Neuronal stem cell (in vitro differentiated cells): ENCODE measurements at regions not wholly inside any gene's neighbourhood (a gene's known extent, or its start where the extent isn't known, plus 50 kb on each side); places are given as distances from the start of the nearest gene placed in this dataset.

Experiments
- DNase-seq: peaks from one replicate; pipeline ENCODE4 v3.0.0-alpha.2; 2013; ENCODE audit warnings: low spot score
- H2AFZ ChIP-seq: one replicate; pipeline ENCODE4 v1.6.1; 2013; ENCODE audit warnings: mild to moderate bottlenecking, low read length, inconsistent platforms
- H2AK5ac ChIP-seq: 2 replicates; pipeline ENCODE4 v1.6.1; 2013; ENCODE audit warnings: low read depth, mild to moderate bottlenecking, inconsistent platforms, low read length, moderate library complexity, mixed read lengths
- H2BK120ac ChIP-seq: 2 replicates; pipeline ENCODE4 v1.6.1; 2013; ENCODE audit warnings: low read depth, mild to moderate bottlenecking, inconsistent platforms, low read length, moderate library complexity, mixed read lengths
- H2BK12ac ChIP-seq: one replicate; pipeline ENCODE4 v1.6.1; 2013; ENCODE audit warnings: low read length, inconsistent platforms
- H2BK15ac ChIP-seq: 2 replicates; pipeline ENCODE4 v1.6.1; 2013; ENCODE audit warnings: mild to moderate bottlenecking, low read length, inconsistent platforms, mixed read lengths
- H2BK5ac ChIP-seq: one replicate; pipeline ENCODE4 v1.6.1; 2013; ENCODE audit warnings: inconsistent platforms, mild to moderate bottlenecking, low read length, moderate library complexity
- H3K14ac ChIP-seq: one replicate; pipeline ENCODE4 v1.6.1; 2013; ENCODE audit warnings: low read length, inconsistent platforms
- H3K18ac ChIP-seq: 2 replicates; pipeline ENCODE4 v1.6.1; 2013; ENCODE audit warnings: low read length, inconsistent platforms
- H3K23ac ChIP-seq: 2 replicates; pipeline ENCODE4 v1.6.1; 2013; ENCODE audit warnings: low read depth, mild to moderate bottlenecking, mixed read lengths, low read length, inconsistent platforms; ENCODE audit not compliant: poor library complexity
- H3K27ac ChIP-seq: replicated peaks from 3 replicates; pipeline ENCODE4 v1.5.1; 2013; ENCODE audit warnings: low read length, inconsistent platforms
- H3K27me3 ChIP-seq, 3 experiments: 2 replicates each; pipeline ENCODE4 v1.6.1; 2013; ENCODE audit warnings: low read length in 3 of 3, mild to moderate bottlenecking in 2 of 3, inconsistent platforms in 1 of 3, low read depth in 1 of 3, mixed read lengths in 1 of 3, moderate library complexity in 1 of 3; ENCODE audit not compliant: control insufficient read depth in 3 of 3, insufficient read depth in 3 of 3
- H3K36me3 ChIP-seq, 2 donors: replicated peaks in 1 of 2; 2 replicates each; pipeline ENCODE4 v1.6.1; 2013; ENCODE audit warnings: low read length in 2 of 2; ENCODE audit not compliant: control insufficient read depth in 2 of 2, insufficient read depth in 2 of 2
- H3K4ac ChIP-seq: 2 replicates; pipeline ENCODE4 v1.6.1; 2013; ENCODE audit warnings: inconsistent platforms, mild to moderate bottlenecking, low read length, moderate library complexity
- H3K4me1 ChIP-seq, 2 donors: 1 replicate in 1 of 2; 2 replicates in 1 of 2; pipeline ENCODE4 v1.6.1; 2013; ENCODE audit warnings: low read length in 2 of 2, low read depth in 1 of 2; ENCODE audit not compliant: control insufficient read depth in 2 of 2, insufficient read depth in 1 of 2
- H3K4me2 ChIP-seq: one replicate; pipeline ENCODE4 v1.6.1; 2013; ENCODE audit warnings: mild to moderate bottlenecking, low read length, inconsistent platforms; ENCODE audit not compliant: insufficient read depth, poor library complexity, severe bottlenecking
- H3K4me3 ChIP-seq, 2 donors: 2 replicates each; pipeline ENCODE4 v1.5.1; 2013; ENCODE audit warnings: low read length in 2 of 2, mild to moderate bottlenecking in 2 of 2, inconsistent platforms in 1 of 2, moderate library complexity in 1 of 2
- H3K79me1 ChIP-seq: one replicate; pipeline ENCODE4 v1.6.1; 2013; ENCODE audit warnings: low read depth, mild to moderate bottlenecking, inconsistent platforms, low read length, moderate library complexity
- H3K9ac ChIP-seq: one replicate; pipeline ENCODE4 v1.6.1; 2013; ENCODE audit warnings: mild to moderate bottlenecking, low read depth, low read length, inconsistent platforms; ENCODE audit not compliant: poor library complexity
- H3K9me3 ChIP-seq, 2 donors: replicated peaks in 1 of 2; 2 replicates each; pipeline versions ENCODE3 to v1.6.1; 2013; ENCODE audit warnings: low read length in 2 of 2, mild to moderate bottlenecking in 2 of 2, inconsistent platforms in 1 of 2, low read depth in 1 of 2, mixed read lengths in 1 of 2, moderate library complexity in 1 of 2; ENCODE audit not compliant: control insufficient read depth in 2 of 2, insufficient read depth in 1 of 2
- H4K8ac ChIP-seq: one replicate; pipeline ENCODE4 v1.6.1; 2013; ENCODE audit warnings: low read depth, mild to moderate bottlenecking, inconsistent platforms, low read length, moderate library complexity
- H4K91ac ChIP-seq: one replicate; pipeline ENCODE4 v1.6.1; 2013; ENCODE audit warnings: low read length, low read depth, mild to moderate bottlenecking, inconsistent platforms; ENCODE audit not compliant: poor library complexity
- WGBS, 2 donors: extraction: QIAGEN DNeasy Blood & Tissue Kit; methylation state at CpG; one replicate each; pipeline ENCODE4 v1.1.7; 2013; ENCODE audit warnings: missing lambda C conversion rate in 2 of 2, mixed read lengths in 1 of 2; ENCODE audit not compliant: insufficient read length in 2 of 2, insufficient replicate concordance in 1 of 2; ENCODE audit errors: extremely low coverage in 2 of 2; 5-methylcytosine and 5-hydroxymethylcytosine counted together

DNA sequence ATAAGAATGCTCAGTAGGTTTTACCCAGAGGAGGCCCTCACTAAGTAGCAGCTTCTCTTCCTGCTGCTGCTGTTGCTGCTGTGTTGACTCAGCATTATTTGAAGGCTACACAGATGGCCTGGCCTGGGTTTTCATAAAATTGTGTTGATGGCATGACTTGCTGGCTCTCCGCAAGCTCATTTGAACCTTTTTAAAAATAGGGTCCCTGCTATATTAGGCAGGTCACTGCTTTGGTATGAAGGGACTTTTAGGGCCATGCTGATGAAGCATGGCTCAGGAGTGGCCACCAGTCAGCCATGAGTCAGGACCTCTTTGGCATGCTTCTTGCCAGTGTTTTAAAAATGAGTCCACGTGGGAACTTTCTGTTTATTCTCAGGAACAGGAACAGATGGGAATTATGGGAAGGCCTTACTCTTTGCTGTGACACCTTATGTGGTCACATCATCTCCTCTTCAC, 128.7 kb downstream of the MID1IP1 start:
- H2BK120ac ChIP-seq, result no peak overlapping the region
- H2BK5ac ChIP-seq, result no peak overlapping the region
- H2BK15ac ChIP-seq, result no peak overlapping the region
- H2BK12ac ChIP-seq, result no peak overlapping the region
- no peak overlapping the region for H2AFZ ChIP-seq
- no CpG with 5 or more reads among the region's 2 CpGs for WGBS, 2 donors
- H3K9me3 ChIP-seq, result no peaks in the 10 kb centered on the region
- H4K91ac ChIP-seq, result no peak overlapping the region
- H3K4ac ChIP-seq, result no peak overlapping the region
- H3K4me1 ChIP-seq, result no peaks in the 10 kb centered on the region
- no peak overlapping the region for H3K4me2 ChIP-seq
- H2AK5ac ChIP-seq, result no peak overlapping the region
- H4K8ac ChIP-seq, result no peak overlapping the region
- no peak for DNase-seq
- no peak overlapping the region for H3K27ac ChIP-seq
- H3K18ac ChIP-seq, result no peak overlapping the region
- H3K9ac ChIP-seq, result no peak overlapping the region
- no peak overlapping the region for H3K4me3 ChIP-seq
- no peaks in the 10 kb centered on the region for H3K27me3 ChIP-seq
- H3K23ac ChIP-seq, result no peak overlapping the region
- no peaks in the 10 kb centered on the region for H3K79me1 ChIP-seq
- H3K14ac ChIP-seq, result no peak overlapping the region
- no peaks in the 10 kb centered on the region for H3K36me3 ChIP-seq

DNA sequence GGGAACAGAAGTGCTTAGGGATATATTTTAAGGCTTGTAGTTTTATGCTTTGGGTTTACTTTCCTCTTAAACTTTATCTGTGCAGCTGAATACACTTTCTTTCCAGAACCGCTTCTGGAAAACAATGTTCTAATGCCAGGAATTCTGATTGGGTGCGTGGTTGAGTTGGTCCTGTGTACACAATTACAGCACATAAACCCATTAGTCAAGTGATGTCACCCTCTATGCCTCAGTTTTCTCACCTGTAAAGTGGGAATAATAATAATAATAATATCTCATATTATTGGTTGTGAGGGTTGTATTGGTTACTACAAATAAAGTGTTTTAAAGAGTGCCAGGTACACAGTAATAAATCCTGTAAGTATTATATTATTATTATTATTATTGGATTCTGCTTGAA, 129.2 kb downstream of the MID1IP1 start:
- no peak overlapping the region for H3K27ac ChIP-seq
- no peak overlapping the region for H3K4ac ChIP-seq
- H2BK12ac ChIP-seq, result no peak overlapping the region
- no peak overlapping the region for H2BK15ac ChIP-seq
- no peak overlapping the region for H3K4me3 ChIP-seq
- no peak overlapping the region for H3K9ac ChIP-seq
- no peaks in the 10 kb centered on the region for H3K36me3 ChIP-seq
- H3K79me1 ChIP-seq, result no peaks in the 10 kb centered on the region
- no peak overlapping the region for H4K91ac ChIP-seq
- H2BK120ac ChIP-seq, result no peak overlapping the region
- WGBS, 2 donors, result no CpG with 5 or more reads among the region's 2 CpGs
- H3K18ac ChIP-seq, result no peak overlapping the region
- no peak overlapping the region for H3K4me2 ChIP-seq
- H3K4me1 ChIP-seq, result no peaks in the 10 kb centered on the region
- no peak overlapping the region for H4K8ac ChIP-seq
- H2AK5ac ChIP-seq, result no peak overlapping the region
- no peaks in the 10 kb centered on the region for H3K9me3 ChIP-seq
- no peak overlapping the region for H3K23ac ChIP-seq
- H2AFZ ChIP-seq, result no peak overlapping the region
- H3K14ac ChIP-seq, result no peak overlapping the region
- H2BK5ac ChIP-seq, result no peak overlapping the region
- no peaks in the 10 kb centered on the region for H3K27me3 ChIP-seq
- DNase-seq, result no peak

DNA sequence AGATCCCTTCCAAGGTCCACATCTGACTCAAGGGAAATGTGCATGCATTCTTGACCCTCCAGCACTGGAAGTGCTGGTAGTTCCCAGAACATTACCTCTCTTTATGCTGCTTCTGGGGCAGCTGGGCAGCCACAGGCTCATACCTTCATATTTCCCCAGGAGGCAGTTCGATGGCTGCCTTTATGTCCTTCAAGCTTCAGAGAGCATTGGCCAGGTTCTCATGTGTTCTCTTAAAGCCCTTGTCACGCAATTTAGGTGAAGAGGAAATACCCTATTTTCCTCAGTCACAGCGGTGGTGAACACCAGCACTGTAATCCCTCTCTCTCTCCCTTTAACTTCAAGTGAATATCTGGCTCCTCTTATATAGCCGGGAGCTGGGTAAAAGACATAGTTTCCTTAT, 134.3 kb downstream of the MID1IP1 start:
- H3K79me1 ChIP-seq, result no peaks in the 10 kb centered on the region
- no peaks in the 10 kb centered on the region for H3K36me3 ChIP-seq
- H3K4me1 ChIP-seq, result no peaks in the 10 kb centered on the region
- no peak overlapping the region for H3K4me3 ChIP-seq
- H3K9ac ChIP-seq, result no peak overlapping the region
- no peak overlapping the region for H3K14ac ChIP-seq
- H3K27me3 ChIP-seq, result no peaks in the 10 kb centered on the region
- H2BK120ac ChIP-seq, result no peak overlapping the region
- H3K27ac ChIP-seq, result no peak overlapping the region
- no peak overlapping the region for H4K91ac ChIP-seq
- no peak overlapping the region for H2BK12ac ChIP-seq
- no peak overlapping the region for H2AFZ ChIP-seq
- H4K8ac ChIP-seq, result no peak overlapping the region
- no peak overlapping the region for H2BK5ac ChIP-seq
- H2BK15ac ChIP-seq, result no peak overlapping the region
- H2AK5ac ChIP-seq, result no peak overlapping the region
- H3K4me2 ChIP-seq, result no peak overlapping the region
- no peak overlapping the region for H3K4ac ChIP-seq
- WGBS, 2 donors, result no CpG with 5 or more reads among the region's 4 CpGs
- no peak for DNase-seq
- no peaks in the 10 kb centered on the region for H3K9me3 ChIP-seq
- H3K18ac ChIP-seq, result no peak overlapping the region
- no peak overlapping the region for H3K23ac ChIP-seq

- Histone ChIP-seq H3K4me1 (no peaks in the 10 kb centered on the region), H4K8ac (no peak overlapping the region), H3K27me3 (no peaks in the 10 kb centered on the region), H3K23ac (no peak overlapping the region), H2BK12ac (no peak overlapping the region), H2BK15ac (no peak overlapping the region), H2AK5ac (no peak overlapping the region), H3K36me3 (no peaks in the 10 kb centered on the region), H3K18ac (no peak overlapping the region), H3K4ac (no peak overlapping the region), H3K14ac (no peak overlapping the region), H3K9ac (no peak overlapping the region), H3K4me2 (no peak overlapping the region), H3K9me3 (no peaks in the 10 kb centered on the region), H2BK120ac (no peak overlapping the region), H2BK5ac (no peak overlapping the region), H3K79me1 (no peaks in the 10 kb centered on the region), H4K91ac (no peak overlapping the region), H3K27ac (no peak overlapping the region), H3K4me3 (no peak overlapping the region), H2AFZ (no peak overlapping the region)
- DNase-seq, result no peak
These were observed 136.1 kb downstream of the MID1IP1 start for GRCh38 chrX:38937400-38937799.
